ENCODE measurements at regions not wholly inside any gene's neighbourhood (a gene's known extent, or its start where the extent isn't known, plus 50 kb on each side); places are given as distances from the start of the nearest gene placed in this dataset.

DNA sequence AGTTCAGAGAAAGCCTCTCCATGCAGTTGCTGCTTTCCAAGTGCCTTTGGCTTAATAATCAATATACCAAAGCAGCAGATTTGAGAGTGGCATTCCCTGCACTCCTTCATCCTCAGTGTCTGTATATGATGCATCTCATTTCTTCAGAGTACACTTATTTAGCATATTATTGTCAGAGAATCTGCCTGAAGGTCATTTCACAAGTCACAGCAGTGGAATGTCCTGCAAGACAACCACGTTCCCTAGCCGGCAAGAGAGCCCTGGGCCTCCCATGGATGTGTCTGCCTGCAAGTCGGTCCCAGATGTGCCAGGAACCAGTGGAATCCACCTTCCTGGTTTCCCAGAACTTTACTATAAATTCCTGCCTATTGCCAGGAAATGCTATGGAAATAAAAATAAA, 289.4 kb upstream of the IGFBP3 start:
- DNase-seq = no peak

DNA sequence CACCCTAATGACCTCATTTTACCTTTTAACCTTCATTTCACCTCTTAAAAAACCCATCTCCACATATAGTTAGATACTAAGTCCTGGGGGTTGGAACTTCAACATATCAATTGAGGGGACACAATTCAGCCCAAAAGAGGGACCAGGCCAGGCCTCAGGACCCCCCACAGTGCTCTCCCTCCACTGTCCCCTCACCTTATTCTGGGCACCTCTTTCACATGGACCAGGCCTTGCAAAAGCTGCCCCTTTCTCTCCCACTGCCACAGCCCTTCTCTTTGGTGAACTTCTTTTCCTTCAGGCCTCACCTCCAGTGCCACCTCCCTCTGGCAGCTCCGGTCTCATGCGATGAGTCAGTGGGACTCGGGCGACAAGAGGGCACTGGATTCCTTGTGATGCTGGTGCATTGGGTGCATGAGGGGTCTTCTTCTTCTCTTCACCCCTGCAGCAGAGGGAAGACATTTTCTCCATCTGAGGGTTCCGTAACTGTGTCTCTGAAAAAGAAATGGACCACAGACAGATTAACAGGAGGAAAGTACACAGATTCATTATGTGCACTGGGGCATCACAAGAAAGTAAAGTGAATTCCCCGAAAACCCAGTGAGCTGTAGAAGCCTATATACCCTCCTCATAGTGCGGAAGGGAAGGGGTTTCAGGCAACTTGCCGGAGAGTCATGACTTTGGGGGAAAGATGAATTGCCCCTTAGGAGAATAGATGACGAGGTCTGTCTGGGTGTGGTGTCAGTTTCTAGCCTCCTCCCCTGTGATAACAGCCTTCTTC, 288.7 kb upstream of the IGFBP3 start:
- DNase-seq = no peak

DNA sequence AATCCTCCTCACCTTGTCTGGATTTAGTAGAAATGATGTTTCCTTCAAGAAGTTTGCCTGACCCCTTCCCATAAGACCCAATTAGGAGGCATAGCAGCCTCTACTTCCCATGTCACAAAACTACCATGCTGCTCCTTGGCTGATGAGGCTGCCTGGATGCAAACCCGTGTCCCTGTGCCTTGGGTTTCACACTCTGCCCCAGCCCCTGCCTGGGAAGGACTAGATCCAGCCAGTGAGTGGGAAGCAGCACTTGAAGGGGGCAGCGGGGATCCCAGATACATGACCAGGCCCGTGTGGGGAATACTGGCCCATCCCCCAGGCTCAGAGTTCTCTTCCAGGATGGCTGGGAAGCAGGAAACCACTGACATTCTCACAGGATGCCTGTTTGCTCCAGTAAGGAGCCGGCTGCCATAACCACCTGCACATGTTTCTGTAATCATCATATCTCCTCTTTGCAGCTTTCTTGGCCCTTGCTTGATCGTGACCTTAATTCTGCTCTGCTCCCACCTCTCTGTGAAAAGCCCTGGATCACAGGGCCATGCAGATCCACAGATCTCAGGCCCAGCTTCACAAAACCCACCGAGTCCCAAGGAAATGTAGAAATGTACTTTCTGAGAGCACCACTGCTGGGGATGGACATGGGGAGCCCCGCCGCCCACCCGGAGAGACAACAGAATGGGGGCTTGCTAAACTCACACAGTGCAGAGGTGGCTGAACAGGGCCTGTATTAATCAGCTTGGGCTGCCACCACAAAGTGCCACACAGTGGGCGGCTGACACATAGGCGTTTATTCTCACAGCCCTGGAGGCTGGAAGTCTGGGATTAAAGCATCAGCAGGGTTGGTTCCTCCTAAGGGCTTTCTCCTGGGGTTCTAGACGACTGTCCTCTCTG, 287.8 kb upstream of the IGFBP3 start:
- no peak for DNase-seq

DNA sequence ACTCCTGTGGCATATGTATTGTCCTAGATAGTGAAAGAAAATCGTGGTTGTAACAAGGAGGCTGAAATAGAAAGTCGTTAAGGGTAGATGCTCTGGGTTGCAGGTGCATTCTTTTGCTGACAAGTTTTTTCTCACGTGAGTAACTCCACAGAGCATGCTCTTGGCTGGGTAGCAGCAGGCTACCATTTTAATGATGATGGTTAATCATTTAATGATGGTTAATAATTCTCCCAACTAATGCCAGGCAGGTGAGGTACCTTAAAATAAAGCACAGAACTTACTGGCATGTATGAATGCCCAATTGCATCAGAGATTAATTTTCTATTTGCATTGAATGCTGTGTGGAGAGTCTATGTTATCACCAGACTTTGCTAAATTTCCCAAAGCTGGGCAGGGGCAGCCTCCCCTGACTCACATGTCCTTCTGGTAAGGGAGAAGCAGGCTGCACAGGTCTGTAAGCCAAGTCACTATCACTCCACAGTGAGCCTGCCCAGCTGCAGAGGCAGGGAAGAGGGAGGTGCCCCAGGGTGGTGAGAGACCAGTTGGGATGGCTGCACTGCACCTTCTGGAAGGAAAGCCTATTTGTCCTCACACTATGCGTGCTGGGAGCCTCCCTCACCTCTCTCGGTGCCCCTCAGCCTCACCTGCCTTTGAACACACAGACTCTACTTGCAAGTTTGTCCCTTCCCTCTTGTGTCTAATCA, 287.0 kb upstream of the IGFBP3 start:
- no peak for DNase-seq

DNA sequence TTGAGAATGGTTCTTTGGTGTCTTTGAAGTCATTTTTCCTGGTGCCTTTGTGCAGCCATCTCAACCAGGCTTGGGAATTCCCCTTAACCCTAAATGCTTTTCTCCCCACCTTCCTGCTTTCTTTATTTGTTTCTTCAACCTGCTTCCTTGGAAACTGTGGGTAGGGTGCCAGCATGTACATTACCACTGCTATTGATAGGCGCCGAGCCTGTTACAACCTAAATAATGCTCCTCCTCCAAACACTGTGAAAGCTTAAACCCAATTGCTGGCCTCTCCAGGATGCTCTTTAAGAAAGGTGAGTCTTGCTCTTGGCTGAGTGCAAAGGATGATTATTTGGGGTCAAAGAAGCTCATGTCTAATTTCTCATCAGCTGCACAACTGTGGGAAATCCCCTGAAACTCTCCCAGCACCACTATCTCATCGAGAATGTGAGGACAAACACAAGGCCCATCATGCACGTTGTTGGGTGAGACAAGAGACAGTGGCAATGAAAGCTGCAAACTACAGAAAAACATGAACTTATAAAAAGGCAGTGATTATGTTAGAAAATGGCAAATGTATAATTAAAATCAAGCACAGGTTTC, 285.5 kb upstream of the IGFBP3 start:
- no peak for DNase-seq

DNA sequence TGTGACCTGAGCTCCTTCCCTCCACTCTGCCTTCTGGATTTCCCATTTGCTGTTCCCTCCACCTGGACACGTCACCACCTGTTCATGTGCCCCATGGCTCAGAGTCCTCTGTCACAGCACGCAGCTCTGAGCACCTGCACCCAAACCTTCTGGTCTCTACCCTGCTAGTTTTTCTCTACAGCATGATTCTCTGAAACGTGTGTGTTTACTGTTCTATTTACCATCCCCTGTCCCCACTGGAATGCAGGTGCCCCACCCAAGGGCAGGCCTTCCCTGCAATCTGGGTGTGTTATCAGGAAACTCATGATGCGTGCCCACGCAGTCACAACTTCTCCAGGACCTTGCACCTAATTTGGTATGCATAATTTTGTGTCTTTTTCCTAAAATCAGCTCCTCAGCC, 284.4 kb upstream of the IGFBP3 start:
- DNase-seq = no peak

DNA sequence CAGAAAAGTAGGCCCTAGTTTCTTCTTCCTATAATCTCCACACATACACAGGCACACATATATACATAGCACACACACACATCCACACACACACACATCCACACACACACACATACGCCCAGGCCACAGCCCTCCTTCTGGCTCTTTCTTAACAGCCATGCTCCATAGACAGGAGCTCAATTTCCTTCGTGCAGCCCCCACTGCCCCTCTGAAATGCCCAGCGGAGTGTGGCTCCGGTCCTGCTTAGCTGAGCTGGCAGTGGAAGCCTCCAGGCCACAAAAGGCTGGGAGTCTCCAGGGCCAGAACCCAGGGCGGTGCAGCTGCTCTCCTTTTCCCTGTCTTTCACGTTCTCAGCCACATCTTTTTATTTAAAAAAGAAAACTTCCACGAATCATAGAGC, 282.9 kb upstream of the IGFBP3 start:
- no peak for DNase-seq

DNA sequence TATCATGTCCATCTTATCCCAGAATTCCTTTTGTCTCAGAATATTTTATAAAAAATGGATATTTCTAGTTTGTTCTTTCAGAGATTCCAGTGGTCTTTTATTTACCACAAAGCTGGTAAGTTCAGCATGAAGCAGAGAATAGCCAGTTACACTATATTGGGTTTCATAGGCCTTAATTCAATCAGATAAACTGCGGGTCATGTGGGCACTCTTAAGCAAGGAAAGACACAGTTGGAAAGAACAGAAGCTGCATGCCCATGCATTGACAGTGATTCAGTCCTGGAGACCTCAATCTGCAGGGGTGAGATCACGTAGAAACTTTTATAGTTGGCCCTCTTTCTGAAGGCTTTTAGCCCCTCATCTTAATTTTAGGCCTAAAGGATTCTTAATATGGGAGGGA, 281.3 kb upstream of the IGFBP3 start:
- no peak for DNase-seq

DNA sequence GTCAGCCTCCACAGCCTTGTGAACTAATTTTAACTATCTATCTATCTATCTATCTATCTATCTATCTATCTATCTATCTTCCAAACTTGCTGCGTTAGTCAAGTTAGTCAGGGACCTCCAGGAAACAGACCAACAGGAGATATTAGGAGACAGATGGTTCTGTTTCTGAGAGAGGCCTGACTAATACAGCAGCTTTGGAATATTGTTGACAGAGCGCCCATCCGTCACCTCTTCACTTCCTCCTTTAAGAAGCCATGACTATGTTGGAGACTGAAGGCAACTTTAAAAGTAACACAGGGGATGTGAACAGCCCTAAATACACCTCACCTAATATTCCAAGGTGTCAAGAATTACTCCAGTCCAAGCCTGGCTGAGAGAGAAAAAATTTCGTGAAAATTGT, 280.9 kb upstream of the IGFBP3 start:
- no peak for DNase-seq

DNA sequence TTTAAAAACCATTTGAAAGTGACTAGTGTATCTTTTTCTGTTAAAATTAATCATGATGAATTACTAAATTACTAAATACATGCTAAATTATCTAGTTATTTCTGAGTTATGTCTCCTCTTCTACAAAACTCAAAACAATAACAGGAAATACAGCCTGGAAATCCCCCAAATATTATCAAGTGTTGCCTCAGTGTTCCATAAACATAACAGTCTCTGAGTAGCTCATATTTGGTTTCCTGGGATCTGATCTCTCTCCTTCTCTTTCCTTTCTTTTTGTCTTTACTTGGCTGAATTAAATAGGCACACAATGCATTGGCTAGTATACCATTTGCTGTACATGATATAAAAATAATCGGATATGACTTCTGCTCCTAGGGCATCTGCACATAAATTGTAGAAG, 277.6 kb upstream of the IGFBP3 start:
- DNase-seq = no peak

DNA sequence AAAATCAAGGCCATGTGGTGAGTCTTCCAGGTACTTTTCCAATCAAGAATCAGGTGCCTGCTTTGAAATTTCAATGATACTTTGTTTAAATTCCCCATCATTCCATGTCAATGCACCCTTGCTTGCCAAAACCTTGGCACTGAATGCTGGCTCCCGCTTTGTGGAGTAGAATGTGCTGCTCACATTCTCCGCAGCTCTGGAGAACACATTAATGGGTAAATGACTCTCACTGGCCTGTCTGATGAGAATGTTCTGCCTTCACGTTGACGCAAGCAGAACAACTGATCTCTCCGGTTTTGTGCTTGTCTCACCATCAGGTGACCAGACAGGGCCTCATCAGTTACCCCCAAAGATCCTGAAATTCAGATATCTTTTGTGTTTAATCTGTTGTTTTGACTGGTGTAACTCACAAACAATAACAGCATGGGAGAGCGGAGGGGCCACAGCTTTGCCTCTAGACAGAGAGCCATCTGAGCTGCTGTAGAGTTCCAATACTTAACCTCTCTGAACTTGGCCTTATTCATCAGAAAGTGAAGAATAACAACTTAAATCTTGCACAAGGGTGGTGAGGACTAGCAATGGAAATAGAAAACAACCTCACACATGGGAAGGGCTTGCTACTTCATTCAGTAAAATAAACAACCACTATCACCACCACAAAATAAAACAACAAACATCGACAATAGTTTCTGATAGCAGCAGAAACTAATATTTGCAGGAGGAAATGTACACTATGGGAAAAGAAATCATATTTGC, 276.9 kb upstream of the IGFBP3 start:
- DNase-seq = no peak

DNA sequence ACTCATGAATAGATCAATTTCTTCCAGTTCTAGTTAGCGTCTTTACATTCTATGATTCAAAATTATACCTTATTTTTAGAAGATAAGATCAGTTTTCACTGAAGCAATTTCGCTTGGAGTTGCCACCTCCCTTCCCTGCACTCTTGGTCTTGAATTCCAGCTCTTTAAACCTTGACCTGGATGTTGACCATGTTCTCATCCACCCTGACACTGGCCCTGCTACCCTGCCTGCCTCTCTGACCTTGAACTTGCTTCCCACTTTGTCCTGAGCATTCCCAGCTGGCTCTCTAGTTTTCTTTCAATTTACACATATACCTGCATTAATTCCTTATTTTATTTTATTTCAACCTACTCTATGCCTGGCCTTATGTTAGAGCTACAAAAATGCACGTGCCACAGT, 274.9 kb upstream of the IGFBP3 start:
- DNase-seq = no peak

DNA sequence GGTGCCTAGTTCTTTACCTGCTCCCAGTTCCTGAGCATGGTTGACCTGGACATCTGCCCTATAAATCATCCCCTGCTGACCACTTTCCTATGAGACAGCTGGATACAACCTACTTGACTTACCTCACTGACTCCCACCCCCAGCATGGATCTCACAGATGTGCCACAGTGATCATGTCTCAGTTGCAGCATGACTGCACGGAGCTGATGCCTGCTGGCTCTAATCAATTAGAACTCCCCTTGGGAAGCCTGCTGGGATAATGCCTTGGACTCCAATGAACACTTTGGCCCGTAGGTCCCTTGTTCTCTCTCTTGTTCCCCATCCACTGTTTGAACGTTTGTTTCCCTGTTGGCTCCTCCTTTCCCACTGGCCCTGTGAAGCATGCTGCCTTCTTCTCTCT, 271.2 kb upstream of the IGFBP3 start:
- DNase-seq = no peak

DNA sequence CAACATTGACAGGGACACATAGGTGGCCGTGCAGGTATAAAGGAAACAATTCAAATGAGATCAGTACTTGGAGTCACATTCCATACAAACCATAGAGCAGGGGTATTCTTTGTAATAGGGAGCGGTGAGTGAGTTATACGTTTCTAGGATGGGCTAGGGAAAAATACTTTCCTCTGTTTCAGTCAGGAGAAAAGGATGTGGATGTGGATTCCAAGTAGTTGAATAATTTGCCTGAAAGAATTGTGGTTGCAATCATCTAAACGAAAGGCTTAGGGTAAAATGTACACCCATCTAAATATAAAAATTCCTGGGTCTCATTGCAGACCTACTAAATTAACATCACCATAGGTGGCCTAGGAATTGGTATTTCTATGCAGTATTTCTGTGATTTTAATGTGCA, 270.7 kb upstream of the IGFBP3 start:
- DNase-seq = no peak

DNA sequence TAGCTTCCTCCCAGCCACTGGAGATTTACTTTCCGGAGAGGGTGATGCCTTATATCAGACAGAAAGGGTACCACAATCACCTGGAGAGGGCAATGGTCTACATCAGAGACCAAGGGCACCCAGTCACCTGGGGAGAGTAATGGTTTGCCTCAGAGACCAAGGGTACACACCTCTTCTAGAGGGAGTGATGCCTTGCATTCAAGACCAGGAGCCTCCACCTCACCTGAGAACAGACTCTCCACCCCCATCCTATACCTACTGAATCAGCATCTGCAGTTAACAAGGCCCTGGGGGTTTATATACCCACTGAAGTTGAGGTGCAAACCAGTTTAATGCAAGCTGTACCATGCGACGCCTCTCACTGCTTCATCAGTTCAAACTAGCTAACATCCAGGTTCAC, 270.2 kb upstream of the IGFBP3 start:
- DNase-seq = no peak

DNA sequence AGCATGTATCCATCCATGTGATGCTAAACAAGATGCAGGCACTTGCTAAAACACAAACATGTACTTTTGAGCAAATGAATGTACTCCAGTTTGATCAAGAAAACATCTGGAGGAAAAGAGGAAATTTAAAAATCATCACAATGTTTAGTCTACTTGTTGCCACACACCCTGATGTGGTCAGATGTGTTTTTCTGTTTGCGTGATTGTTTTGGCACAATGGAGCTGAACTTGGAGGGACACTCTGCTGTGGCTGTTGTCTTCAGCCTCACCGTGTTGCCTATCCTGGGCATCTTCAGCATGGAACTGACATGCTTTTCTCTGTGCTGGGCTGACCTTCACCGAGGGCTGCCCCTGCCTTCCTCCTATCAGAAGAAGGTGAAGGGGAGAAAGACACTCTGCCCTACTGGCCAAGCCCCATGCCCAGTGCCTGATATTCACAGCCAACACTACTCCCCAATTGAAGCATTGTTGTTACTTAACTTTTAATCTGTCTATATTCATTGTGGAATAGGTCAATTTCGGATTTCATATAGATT, 268.3 kb upstream of the IGFBP3 start:
- DNase-seq = no peak

DNA sequence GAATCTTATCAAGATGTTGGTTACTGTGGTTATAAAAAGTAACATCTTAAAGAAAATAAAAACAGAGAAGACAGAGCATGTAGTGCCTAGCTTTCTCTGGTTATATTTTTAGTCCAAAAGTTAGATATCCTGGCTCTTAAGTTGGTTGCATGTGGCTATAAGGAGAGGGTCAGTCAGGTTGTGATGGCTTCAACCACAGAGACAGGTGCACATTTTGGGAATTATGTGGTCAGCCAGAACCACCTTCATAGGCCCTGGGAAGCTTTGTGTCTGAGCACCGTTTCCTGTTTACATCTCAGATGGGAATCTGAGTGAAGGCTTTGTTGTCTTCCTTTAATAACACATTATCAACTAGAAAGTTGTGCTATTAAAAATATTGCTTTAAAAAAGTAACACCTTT, 265.1 kb upstream of the IGFBP3 start:
- no peak for DNase-seq

DNA sequence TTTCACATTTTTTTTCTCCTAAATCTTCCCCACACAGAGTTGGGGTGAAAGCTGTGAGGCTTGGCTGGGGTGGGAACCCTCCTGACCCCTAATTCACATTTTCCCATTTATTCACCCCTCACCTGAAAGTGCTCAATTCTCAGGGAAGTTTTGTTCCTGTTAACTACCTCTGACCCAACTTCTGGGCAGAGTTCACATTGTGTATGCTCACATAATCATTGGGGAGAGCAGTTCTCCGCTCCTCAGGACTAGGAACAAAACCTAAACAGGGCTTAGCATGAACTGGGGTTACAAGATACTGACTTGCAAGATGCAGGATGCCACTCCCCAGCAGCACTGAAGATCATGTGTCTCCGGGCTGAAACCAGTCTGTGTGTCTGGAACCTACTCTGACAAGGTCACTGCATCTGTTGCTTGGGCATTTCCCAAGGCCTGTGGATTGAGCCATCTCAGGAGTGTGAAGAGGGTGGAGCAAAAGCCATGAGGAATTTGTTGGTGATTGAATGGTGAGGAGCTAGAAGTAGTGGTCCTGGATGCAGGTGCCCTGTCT, 258.1 kb upstream of the IGFBP3 start:
- no peak for DNase-seq

DNA sequence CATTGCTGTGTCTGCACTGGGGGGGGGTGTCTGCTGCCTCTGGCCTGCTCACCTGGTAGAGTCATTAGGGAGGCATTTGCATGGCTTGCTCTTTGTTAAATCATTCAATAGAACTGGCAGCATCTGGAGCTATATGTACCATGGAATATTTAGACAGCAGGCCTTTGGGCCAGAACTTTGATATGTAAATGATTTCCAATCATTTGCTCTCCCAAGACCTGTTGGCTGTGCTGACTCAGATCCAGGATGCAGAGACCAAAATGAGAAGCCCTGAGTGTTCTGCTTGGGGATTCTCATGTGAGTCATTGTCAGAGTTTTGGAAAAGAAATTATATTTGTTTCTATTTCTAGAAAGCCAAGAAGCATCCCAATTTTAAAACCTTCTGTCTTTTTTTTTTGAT, 257.6 kb upstream of the IGFBP3 start:
- DNase-seq = no peak

DNA sequence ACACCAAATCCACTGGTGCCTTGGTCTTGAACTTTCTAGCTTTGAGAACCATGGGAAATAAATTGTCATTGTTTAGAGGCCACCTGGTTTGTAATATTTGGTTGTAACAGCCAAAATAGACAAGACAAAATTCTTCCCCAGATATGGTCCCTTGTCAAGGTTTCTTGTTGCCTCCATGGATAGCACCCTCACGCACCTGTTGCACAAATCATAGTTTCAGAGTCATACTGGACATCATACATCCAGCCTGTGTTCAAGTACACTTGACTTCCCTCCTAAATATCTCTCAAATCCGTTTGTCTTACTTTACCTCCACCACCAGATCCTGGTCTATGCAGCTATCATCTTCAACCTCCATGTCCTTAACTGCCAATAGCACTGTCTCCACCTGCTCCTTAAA, 256.7 kb upstream of the IGFBP3 start:
- DNase-seq = no peak

DNA sequence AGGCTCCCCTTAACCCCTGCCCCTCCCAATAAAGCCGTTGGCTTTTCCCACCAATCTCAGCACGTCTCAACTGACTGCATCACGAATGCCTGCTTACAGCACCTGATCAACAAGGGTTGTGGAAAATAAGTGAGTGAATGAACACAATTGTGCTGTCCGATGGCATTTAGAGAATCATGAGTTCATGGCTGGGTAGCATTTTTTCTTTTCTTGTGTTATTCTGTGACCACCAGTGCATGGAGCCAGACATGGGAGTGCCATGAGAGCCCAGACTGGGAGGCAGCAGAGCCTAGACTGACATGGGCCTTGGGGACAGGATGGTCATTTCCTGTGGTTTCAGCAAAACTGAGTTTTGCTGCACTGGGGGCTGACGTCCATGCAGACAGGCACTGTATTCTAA, 254.1 kb upstream of the IGFBP3 start:
- no peak for DNase-seq

DNA sequence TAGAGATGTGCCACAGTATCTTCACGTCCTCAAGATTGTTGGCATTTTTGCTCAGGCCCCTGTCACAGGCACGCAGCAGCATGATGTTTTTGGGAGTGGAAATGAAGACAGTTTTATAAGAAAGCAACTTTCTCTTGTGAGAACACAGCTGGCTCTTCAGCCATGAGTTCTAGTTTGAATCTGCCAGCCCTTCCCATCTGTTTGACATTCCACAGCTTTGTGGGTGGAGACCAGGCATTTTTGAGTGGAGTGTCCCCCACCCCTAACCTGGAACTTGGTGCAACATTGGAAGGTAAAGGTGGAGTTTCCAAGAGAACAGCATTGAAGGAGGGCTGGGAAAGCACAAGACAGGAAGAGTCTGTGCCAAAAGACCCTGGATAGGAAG, 253.1 kb upstream of the IGFBP3 start:
- DNase-seq = no peak

Data from activated naive CD4-positive, alpha-beta T cell treated with anti-CD3 and anti-CD28 coated beads, Interleukin-2, amount 50 U/mL, for 16 hours (primary cell).